GM12874 (cell line): ENCODE measurements at regions not wholly inside any gene's neighbourhood (a gene's known extent, or its start where the extent isn't known, plus 50 kb on each side); places are given as distances from the start of the nearest gene placed in this dataset.

Experiments used
- TF ChIP-seq, protein P1 (sequence below): IDR thresholded peaks from 2 replicates; pipeline ENCODE4 v1.5.1; 2011; ENCODE audit warnings: low read depth, mild to moderate bottlenecking, control low read depth, low read length, moderate library complexity; ENCODE audit not compliant: insufficient read depth

GRCh38 chr21:31500071-31500470 is 156.0 kb upstream of the TIAM1 start:
- TF ChIP-seq, protein P1, sequence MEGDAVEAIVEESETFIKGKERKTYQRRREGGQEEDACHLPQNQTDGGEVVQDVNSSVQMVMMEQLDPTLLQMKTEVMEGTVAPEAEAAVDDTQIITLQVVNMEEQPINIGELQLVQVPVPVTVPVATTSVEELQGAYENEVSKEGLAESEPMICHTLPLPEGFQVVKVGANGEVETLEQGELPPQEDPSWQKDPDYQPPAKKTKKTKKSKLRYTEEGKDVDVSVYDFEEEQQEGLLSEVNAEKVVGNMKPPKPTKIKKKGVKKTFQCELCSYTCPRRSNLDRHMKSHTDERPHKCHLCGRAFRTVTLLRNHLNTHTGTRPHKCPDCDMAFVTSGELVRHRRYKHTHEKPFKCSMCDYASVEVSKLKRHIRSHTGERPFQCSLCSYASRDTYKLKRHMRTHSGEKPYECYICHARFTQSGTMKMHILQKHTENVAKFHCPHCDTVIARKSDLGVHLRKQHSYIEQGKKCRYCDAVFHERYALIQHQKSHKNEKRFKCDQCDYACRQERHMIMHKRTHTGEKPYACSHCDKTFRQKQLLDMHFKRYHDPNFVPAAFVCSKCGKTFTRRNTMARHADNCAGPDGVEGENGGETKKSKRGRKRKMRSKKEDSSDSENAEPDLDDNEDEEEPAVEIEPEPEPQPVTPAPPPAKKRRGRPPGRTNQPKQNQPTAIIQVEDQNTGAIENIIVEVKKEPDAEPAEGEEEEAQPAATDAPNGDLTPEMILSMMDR = no peak

DNA sequence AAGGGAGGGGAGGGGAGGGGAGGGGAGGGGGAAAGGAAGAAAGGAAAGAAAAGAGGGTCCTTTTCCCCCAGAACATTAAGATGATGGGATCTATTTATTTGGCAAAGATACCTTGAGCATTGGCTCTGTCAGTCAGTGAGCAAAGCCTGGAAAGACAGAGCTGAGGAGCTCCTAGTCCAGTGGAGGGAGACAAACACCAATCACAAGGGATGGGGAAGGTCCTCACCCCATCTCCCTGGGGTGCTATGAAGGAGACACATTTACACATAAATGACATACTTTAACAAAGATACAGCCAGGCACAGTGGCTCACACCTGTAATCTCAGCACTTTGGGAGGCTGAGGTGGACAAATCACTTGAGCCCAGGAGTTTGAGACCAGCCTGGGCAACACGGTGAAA is 154.9 kb upstream of the TIAM1 start:
- TF ChIP-seq, protein P1 = no peak

GRCh38 chr21:31497914-31498313 is 153.9 kb upstream of the TIAM1 start:
- TF ChIP-seq, protein P1 = no peak

DNA sequence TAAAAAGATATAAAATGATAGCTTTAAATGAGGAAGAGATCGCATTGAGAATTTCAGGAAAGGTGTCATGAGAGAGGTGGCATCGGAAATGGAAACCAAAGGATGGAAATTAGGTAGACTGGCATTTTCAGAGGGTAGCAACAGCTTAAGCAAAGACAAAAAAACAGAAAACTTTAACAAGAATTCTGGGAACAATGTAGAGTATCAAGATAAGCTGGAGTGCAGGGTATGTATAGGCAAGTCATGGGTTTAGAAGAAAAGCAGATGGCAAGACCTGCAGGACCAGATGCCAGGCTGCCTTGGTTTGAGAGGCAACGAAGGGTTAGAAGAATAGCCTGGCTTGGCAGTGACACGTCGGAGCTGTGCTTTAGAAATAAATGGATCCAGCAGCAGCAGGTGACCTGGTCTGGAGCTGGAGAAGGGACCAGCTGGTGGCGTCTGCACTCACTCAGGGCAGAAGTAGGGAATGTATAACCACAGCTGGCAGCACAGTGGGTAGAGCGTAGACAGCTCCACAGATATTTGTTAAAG is 149.4 kb upstream of the TIAM1 start:
- TF ChIP-seq, protein P1 = no peak

- TF ChIP-seq, protein P1 = no peak
Measured at GRCh38 chr21:31491617-31492016, 147.6 kb upstream of the TIAM1 start.

GRCh38 chr21:31490443-31490842 is 146.4 kb upstream of the TIAM1 start:
- TF ChIP-seq, protein P1 = no peak

- TF ChIP-seq, protein P1 = no peak
Measured at GRCh38 chr21:31489726-31490125, 145.7 kb upstream of the TIAM1 start.
